ENCODE measurements at regions not wholly inside any gene's neighbourhood (a gene's known extent, or its start where the extent isn't known, plus 50 kb on each side); places are given as distances from the start of the nearest gene placed in this dataset.

DNA sequence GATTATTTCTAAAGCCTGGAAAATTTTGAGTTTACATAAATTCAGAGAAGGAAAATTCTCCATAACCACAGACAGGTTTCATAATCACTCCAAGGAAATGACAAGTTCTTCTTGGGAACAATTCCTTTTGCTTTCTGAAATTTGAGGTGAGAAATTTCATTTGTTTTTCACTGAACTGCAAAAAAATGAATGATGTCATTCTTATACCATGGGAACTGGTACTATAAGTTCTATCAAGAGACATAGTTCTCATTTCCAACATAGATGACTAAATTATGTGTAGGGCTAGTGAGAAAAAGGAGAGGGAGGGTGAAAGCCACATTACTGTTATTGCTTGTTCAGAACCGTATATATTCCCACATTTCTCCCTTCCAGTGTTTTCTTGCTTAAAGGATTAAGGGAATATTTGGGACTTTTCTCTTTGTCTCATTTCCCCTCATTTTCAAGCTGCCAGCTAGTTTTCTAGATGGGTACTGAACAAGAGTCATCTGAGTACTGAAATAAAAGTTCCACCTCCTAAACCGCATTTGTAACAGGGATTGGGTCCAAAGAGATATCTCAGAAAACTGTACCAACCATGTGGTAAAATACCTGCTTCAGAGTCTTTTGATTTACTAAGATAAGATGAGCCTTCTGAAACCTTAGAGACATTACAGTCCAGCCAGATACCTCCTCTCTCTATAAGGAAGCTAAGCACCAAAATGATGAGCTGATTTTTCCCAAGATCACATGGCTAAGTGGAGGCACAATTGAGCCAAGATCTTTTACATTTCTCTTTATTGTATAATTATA lies 144.3 kb upstream of the PRDM1 start:
- no peak overlapping the region for H3K4me3 ChIP-seq (ENCODE audit: low read depth, low read length)
- no peak for TF ChIP-seq POLR2A (IDR thresholded peaks at IDR 0.05; ENCODE audit: extremely low read depth, insufficient read length)
- TF ChIP-seq, protein P1, sequence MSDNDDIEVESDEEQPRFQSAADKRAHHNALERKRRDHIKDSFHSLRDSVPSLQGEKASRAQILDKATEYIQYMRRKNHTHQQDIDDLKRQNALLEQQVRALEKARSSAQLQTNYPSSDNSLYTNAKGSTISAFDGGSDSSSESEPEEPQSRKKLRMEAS (IDR thresholded peaks at IDR 0.05; ENCODE audit: low read depth, low read length): no peak
- TF ChIP-seq MYC (IDR thresholded peaks at IDR 0.05; ENCODE audit: low read depth, low read length): no peak
- TF ChIP-seq, protein P2, sequence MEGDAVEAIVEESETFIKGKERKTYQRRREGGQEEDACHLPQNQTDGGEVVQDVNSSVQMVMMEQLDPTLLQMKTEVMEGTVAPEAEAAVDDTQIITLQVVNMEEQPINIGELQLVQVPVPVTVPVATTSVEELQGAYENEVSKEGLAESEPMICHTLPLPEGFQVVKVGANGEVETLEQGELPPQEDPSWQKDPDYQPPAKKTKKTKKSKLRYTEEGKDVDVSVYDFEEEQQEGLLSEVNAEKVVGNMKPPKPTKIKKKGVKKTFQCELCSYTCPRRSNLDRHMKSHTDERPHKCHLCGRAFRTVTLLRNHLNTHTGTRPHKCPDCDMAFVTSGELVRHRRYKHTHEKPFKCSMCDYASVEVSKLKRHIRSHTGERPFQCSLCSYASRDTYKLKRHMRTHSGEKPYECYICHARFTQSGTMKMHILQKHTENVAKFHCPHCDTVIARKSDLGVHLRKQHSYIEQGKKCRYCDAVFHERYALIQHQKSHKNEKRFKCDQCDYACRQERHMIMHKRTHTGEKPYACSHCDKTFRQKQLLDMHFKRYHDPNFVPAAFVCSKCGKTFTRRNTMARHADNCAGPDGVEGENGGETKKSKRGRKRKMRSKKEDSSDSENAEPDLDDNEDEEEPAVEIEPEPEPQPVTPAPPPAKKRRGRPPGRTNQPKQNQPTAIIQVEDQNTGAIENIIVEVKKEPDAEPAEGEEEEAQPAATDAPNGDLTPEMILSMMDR (IDR thresholded peaks at IDR 0.05; ENCODE audit: low read depth, low read length): no peak
- no peak for DNase-seq (ENCODE audit: low read depth)

DNA sequence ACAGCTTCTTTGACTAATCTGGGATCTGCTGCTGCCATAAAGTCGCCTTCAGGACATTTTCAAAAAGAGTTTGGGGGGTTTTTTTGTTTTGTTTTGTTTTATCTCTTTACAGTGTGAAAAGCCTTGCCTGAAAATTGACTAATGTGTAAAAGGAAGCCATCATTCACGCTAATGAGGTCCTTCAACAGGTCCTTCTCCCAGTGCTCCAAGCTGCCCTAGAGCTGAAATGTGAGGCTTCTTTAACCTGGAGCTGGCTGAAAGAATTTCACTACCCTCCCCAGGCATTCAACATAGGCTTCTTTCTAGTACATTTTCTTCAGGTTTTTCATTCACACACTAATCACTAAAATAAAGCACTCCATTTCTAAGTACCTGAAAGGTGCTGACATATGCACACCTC lies 145.1 kb upstream of the PRDM1 start:
- no peak for DNase-seq (ENCODE audit: low read depth)
- TF ChIP-seq, protein P1 (IDR thresholded peaks at IDR 0.05; ENCODE audit: low read depth, low read length): no peak
- TF ChIP-seq POLR2A (IDR thresholded peaks at IDR 0.05; ENCODE audit: extremely low read depth, insufficient read length): no peak
- TF ChIP-seq, protein P2 (IDR thresholded peaks at IDR 0.05; ENCODE audit: low read depth, low read length): no peak
- TF ChIP-seq MYC (IDR thresholded peaks at IDR 0.05; ENCODE audit: low read depth, low read length): no peak
- H3K4me3 ChIP-seq (ENCODE audit: low read depth, low read length): no peak overlapping the region

DNA sequence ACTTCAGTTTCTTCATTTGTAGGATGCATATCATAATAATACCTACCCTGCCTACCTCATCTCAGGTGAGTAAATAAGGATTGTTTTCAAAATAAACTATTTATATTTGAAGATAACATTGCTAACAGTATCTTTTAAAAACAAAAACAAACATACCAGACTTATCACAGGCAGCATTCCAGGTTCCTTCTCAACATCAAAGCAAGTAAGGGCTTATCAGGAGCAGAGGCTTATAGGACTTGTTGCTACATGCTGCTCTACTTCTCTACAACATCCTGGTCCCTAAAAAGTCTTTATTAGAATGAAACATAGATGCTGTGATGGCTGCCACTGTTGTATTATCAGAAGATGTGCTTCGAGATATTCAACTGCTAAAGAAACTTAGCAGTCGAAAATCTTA lies 149.2 kb upstream of the PRDM1 start:
- H3K4me3 ChIP-seq (ENCODE audit: low read depth, low read length): no peak overlapping the region
- TF ChIP-seq, protein P2 (IDR thresholded peaks at IDR 0.05; ENCODE audit: low read depth, low read length): no peak
- TF ChIP-seq, protein P1 (IDR thresholded peaks at IDR 0.05; ENCODE audit: low read depth, low read length): no peak
- TF ChIP-seq POLR2A (IDR thresholded peaks at IDR 0.05; ENCODE audit: extremely low read depth, insufficient read length) (no peak), MYC (IDR thresholded peaks at IDR 0.05; ENCODE audit: low read depth, low read length) (no peak)
- no peak for DNase-seq (ENCODE audit: low read depth)

DNA sequence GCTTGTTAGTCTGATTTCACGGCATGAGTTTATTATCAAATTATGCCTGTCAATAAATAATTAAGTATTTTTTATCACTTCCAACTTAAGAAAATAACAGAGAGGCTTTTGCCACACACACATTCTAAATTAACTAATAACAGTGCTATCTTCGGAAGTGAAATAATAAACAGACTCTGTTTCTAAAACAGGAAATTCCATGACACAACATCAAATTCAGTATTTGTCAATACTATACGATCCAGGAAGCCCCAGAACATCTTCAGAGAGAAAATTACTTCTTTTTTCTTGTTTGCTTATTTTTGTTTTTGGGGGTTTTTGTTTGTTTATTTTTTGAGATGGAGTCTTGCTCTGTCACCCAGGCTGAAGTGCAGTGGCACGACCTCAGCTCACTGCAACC lies 150.7 kb upstream of the PRDM1 start:
- no peak for DNase-seq (ENCODE audit: low read depth)
- H3K4me3 ChIP-seq (ENCODE audit: low read depth, low read length): no peak overlapping the region
- TF ChIP-seq MYC (IDR thresholded peaks at IDR 0.05; ENCODE audit: low read depth, low read length): no peak
- TF ChIP-seq, protein P1 (IDR thresholded peaks at IDR 0.05; ENCODE audit: low read depth, low read length): no peak
- TF ChIP-seq, protein P2 (IDR thresholded peaks at IDR 0.05; ENCODE audit: low read depth, low read length): no peak
- TF ChIP-seq POLR2A (IDR thresholded peaks at IDR 0.05; ENCODE audit: extremely low read depth, insufficient read length): no peak

DNA sequence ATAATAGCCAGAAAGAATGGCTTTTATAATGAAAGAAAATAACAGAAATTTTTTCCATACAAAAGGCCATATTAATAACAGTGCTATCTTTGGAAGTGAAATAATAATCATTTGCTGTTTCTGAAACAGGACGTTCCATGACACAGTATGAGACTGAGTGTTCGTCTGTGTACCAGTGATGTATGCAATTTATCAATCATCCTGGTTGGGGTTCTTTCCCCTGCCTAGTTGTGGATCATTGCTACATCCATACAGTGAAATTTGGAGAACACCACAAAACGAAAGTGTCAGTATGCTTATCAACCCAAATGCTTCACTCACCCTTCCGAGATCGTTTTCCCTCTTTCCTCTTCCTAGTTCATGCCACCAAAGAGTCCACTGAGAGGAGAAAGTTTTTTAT lies 151.4 kb upstream of the PRDM1 start:
- TF ChIP-seq, protein P1 (IDR thresholded peaks at IDR 0.05; ENCODE audit: low read depth, low read length): no peak
- TF ChIP-seq, protein P2 (IDR thresholded peaks at IDR 0.05; ENCODE audit: low read depth, low read length): no peak
- TF ChIP-seq MYC (IDR thresholded peaks at IDR 0.05; ENCODE audit: low read depth, low read length) (no peak), POLR2A (IDR thresholded peaks at IDR 0.05; ENCODE audit: extremely low read depth, insufficient read length) (no peak)
- no peak for DNase-seq (ENCODE audit: low read depth)
- H3K4me3 ChIP-seq (ENCODE audit: low read depth, low read length): no peak overlapping the region
